Esophagus squamous epithelium (tissue), 5 donors: ENCODE measurements at regions not wholly inside any gene's neighbourhood (a gene's known extent, or its start where the extent isn't known, plus 50 kb on each side); places are given as distances from the start of the nearest gene placed in this dataset.
"Not testable (repeated sequence)": the region's sequence is repeated elsewhere in the genome, so short reads cannot be mapped to it uniquely, and the experiment has no call there.

Source experiments
- DNase-seq: peaks from one replicate; lab custom pipeline; 2025; lab: John Stamatoyannopoulos, UW
- H3K27ac ChIP-seq, 4 donors: fragments of 200-600 bp; sonication (generic); one replicate each; pipeline ENCODE4 v1.5.1; 2016 to 2019; ENCODE audit warnings: mild to moderate bottlenecking in 1 of 4
- H3K27me3 ChIP-seq, 4 donors: fragments of 200-600 bp; sonication (generic); 1 replicate in 3 of 4; 2 replicates in 1 of 4; pipeline versions ENCODE4 v1.5.1 to v1.6.0; 2017 to 2021; ENCODE audit warnings: antibody characterized with exemption in 1 of 4
- H3K36me3 ChIP-seq, 3 donors: fragments of 200-600 bp; sonication (generic); one replicate each; pipeline ENCODE4 v1.5.1; 2016 to 2019
- H3K4me1 ChIP-seq, 3 donors: fragments of 200-600 bp; sonication (generic); one replicate each; pipeline ENCODE4 v1.5.1; 2017 to 2019
- H3K4me3 ChIP-seq, 4 donors: fragments of 200-600 bp; sonication (generic); 1 replicate in 3 of 4; 2 replicates in 1 of 4; pipeline ENCODE4 v1.5.1; 2016 to 2019; ENCODE audit warnings: mild to moderate bottlenecking in 2 of 4, moderate library complexity in 1 of 4
- H3K9me3 ChIP-seq, 3 donors: fragments of 200-600 bp; sonication (generic); one replicate each; pipeline ENCODE4 v1.5.1; 2016 to 2019
- POLR2A ChIP-seq, 4 donors: fragments of 450-650 bp; IDR thresholded peaks; one replicate each; pipeline ENCODE4 v1.6.1; 2017; ENCODE audit warnings: antibody characterized with exemption in 4 of 4, mild to moderate bottlenecking in 4 of 4, moderate library complexity in 3 of 4
- WGBS, 2 donors: methylation state at CpG; one replicate each; pipeline ENCODE4 v1.1.5; 2018; 5-methylcytosine and 5-hydroxymethylcytosine counted together
- intact Hi-C: fragments of 100-400 bp; cut with DNase I; formaldehyde crosslinking; loops from one replicate; pipeline ENCODE4 v1.15.0; 2022
- TF ChIP-seq, protein P1 (sequence below), 6 experiments: fragments of 450-650 bp in 4 of 6; fragments of 200-600 bp in 2 of 6; sonication (generic) in 2 of 6; IDR thresholded peaks; one replicate each; pipeline ENCODE4 v1.5.1; 2016 to 2019; ENCODE audit warnings: antibody characterized with exemption in 6 of 6, mild to moderate bottlenecking in 4 of 6, moderate library complexity in 4 of 6
- donor health status: DM: yes; HTN: yes; CAD: no.

DNA sequence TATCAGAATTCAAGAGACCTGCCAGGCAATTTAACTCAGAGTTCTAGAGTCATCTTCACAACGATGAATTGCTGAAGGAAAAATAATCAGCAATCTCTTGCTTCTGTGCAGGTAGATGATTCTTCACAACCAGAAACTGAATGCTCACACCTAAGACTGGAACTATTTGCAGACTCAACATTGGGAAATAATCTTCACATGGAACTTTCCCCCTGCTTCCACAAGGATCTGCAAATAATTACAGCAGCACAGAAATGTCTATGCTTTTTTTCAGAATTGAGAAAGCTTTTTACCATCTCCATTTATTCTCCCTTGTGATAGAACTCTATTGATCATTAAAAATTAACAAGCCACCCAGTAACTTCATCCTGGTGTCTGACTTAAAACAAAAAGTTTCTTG is 282.8 kb downstream of the AHR start:
- DNase-seq, result no peak

DNA sequence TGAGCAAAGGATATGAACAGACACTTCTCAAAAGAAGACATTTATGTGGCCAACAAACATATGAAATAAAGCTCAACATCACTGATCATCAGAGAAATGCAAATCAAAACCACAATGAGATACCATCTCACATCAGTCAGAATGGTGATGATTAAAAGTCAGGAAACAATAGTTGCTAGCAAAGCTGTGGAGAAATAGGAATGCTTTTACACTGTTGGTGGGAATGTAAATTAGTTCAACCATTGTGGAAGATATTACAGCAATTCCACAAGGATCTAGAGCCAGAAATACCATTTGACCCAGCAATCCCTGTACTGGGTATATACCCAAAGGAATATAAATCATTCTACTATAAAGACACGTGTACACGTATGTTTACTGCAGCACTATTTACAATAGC is 284.2 kb downstream of the AHR start:
- DNase-seq, H3K4me3 ChIP-seq, intact Hi-C loops, H3K4me1 ChIP-seq, H3K9me3 ChIP-seq, H3K36me3 ChIP-seq, H3K27ac ChIP-seq, H3K27me3 ChIP-seq: not testable (repeated sequence)
- WGBS, 2 donors, result 90 to 91% methylated on average over 2 of the region's 2 CpGs

More for the DNA sequence above, 282.8 kb downstream of the AHR start:
- Histone ChIP-seq H3K36me3 (no peaks in the 10 kb centered on the region), H3K27ac (no peak overlapping the region), H3K4me3 (no peak overlapping the region), H3K27me3 (no peaks in the 10 kb centered on the region), H3K4me1 (no peaks in the 10 kb centered on the region), H3K9me3 (no peaks in the 10 kb centered on the region)
- intact Hi-C loops, result no loop called here
- WGBS, 2 donors, result 88 to 95% methylated on average over 1 of the region's 1 CpG
- TF ChIP-seq, protein P1, sequence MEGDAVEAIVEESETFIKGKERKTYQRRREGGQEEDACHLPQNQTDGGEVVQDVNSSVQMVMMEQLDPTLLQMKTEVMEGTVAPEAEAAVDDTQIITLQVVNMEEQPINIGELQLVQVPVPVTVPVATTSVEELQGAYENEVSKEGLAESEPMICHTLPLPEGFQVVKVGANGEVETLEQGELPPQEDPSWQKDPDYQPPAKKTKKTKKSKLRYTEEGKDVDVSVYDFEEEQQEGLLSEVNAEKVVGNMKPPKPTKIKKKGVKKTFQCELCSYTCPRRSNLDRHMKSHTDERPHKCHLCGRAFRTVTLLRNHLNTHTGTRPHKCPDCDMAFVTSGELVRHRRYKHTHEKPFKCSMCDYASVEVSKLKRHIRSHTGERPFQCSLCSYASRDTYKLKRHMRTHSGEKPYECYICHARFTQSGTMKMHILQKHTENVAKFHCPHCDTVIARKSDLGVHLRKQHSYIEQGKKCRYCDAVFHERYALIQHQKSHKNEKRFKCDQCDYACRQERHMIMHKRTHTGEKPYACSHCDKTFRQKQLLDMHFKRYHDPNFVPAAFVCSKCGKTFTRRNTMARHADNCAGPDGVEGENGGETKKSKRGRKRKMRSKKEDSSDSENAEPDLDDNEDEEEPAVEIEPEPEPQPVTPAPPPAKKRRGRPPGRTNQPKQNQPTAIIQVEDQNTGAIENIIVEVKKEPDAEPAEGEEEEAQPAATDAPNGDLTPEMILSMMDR (IDR thresholded peaks at IDR 0.05), result no peak
- TF ChIP-seq POLR2A (IDR thresholded peaks at IDR 0.05), result no peak

- H3K9me3 ChIP-seq, result no peaks in the 10 kb centered on the region
- no peak overlapping the region for H3K4me3 ChIP-seq
- H3K4me1 ChIP-seq, result no peaks in the 10 kb centered on the region
- no peaks in the 10 kb centered on the region for H3K27me3 ChIP-seq
- no peak for DNase-seq
- H3K27ac ChIP-seq, result no peak overlapping the region
- 81 to 92% methylated on average over 1 of the region's 1 CpG for WGBS, 2 donors
- no peak for TF ChIP-seq POLR2A (IDR thresholded peaks at IDR 0.05)
- TF ChIP-seq, protein P1 (IDR thresholded peaks at IDR 0.05), result no peak
- intact Hi-C loops, result no loop called here
- H3K36me3 ChIP-seq, result no peaks in the 10 kb centered on the region
Measured at GRCh38 chr7:17583786-17584185, 285.3 kb downstream of the AHR start.

- Histone ChIP-seq H3K27ac (no peak overlapping the region), H3K27me3 (no peaks in the 10 kb centered on the region), H3K9me3 (no peaks in the 10 kb centered on the region), H3K36me3 (no peaks in the 10 kb centered on the region), H3K4me3 (no peak overlapping the region), H3K4me1 (no peaks in the 10 kb centered on the region)
- no peak for DNase-seq
- WGBS, 2 donors, result 25 to 44% methylated on average over 1 of the region's 1 CpG
- TF ChIP-seq, protein P1 (IDR thresholded peaks at IDR 0.05), result no peak
- TF ChIP-seq POLR2A (IDR thresholded peaks at IDR 0.05), result no peak
- intact Hi-C loops, result no loop called here
Measured at GRCh38 chr7:17584822-17585221, 286.4 kb downstream of the AHR start.

- no peaks in the 10 kb centered on the region for H3K27me3 ChIP-seq
- intact Hi-C loops, result no loop called here
- TF ChIP-seq POLR2A (IDR thresholded peaks at IDR 0.05), result no peak
- TF ChIP-seq, protein P1 (IDR thresholded peaks at IDR 0.05), result no peak
- DNase-seq, result no peak
- no peaks in the 10 kb centered on the region for H3K4me1 ChIP-seq
- no peak overlapping the region for H3K27ac ChIP-seq
- WGBS, 2 donors, result 58 to 75% methylated on average over 4 of the region's 4 CpGs
- no peaks in the 10 kb centered on the region for H3K9me3 ChIP-seq
- no peaks in the 10 kb centered on the region for H3K36me3 ChIP-seq
- H3K4me3 ChIP-seq, result no peak overlapping the region
Measured at GRCh38 chr7:17586711-17587110, 288.3 kb downstream of the AHR start.

GRCh38 chr7:17588730-17589129 is 290.3 kb downstream of the AHR start:
- 93 to 95% methylated on average over 1 of the region's 1 CpG for WGBS, 2 donors

More at GRCh38 chr7:17588730-17589129, 290.3 kb downstream of the AHR start:
- no peaks in the 10 kb centered on the region for H3K9me3 ChIP-seq
- H3K4me3 ChIP-seq, result no peak overlapping the region
- no peak for TF ChIP-seq POLR2A (IDR thresholded peaks at IDR 0.05)
- TF ChIP-seq, protein P1 (IDR thresholded peaks at IDR 0.05), result no peak
- no peaks in the 10 kb centered on the region for H3K36me3 ChIP-seq
- DNase-seq, result no peak
- no peaks in the 10 kb centered on the region for H3K27me3 ChIP-seq
- no peak overlapping the region for H3K27ac ChIP-seq
- no peaks in the 10 kb centered on the region for H3K4me1 ChIP-seq
- intact Hi-C loops, result no loop called here
